IMR-90 (cell line): ENCODE measurements at regions not wholly inside any gene's neighbourhood (a gene's known extent, or its start where the extent isn't known, plus 50 kb on each side); places are given as distances from the start of the nearest gene placed in this dataset.
"Not testable (repeated sequence)": the region's sequence is repeated elsewhere in the genome, so short reads cannot be mapped to it uniquely, and the experiment has no call there.

Experiments used
- ATAC-seq: fragments of 200-7000 bp; cut with Tn5 transposase; 2 replicates; pipeline ENCODE4 v1.9.1; 2020; ENCODE audit warnings: low read depth, mild to moderate bottlenecking, moderate library complexity
- BruUV-seq: library from RNA; stranded (reverse); fragments of 400-500 nt; replicated peaks from 2 replicates; lab custom pipeline; 2021; lab: Mats Ljungman, UMichigan
- CTCF ChIA-PET: fragments of 300-600 bp; formaldehyde crosslinking; extraction: SDS; loops from one replicate; lab custom pipeline; 2021; ENCODE audit warnings: antibody characterized with exemption; lab: Yijun Ruan, JAX
- POLR2A ChIA-PET: fragments of 300-600 bp; sonication (Branson Sonifier 250); formaldehyde crosslinking; loops from one replicate; lab custom pipeline; 2022; ENCODE audit warnings: antibody characterized with exemption; ENCODE audit not compliant: unreplicated experiment; lab: Charles Lee
- DNase-seq: peaks from one replicate; pipeline ENCODE4 v3.0.0; 2013
- H2AFZ ChIP-seq: replicated peaks from 2 replicates; pipeline ENCODE3; 2013; ENCODE audit warnings: low read length, mild to moderate bottlenecking; ENCODE audit not compliant: poor library complexity
- H2AK5ac ChIP-seq: 2 replicates; pipeline ENCODE4 v1.6.1; 2013; ENCODE audit warnings: low read depth, low read length, inconsistent platforms
- H2AK9ac ChIP-seq: replicated peaks from 2 replicates; pipeline ENCODE3; 2013; ENCODE audit warnings: mild to moderate bottlenecking, low read depth, low read length, moderate library complexity; ENCODE audit not compliant: poor library complexity
- H2BK120ac ChIP-seq: 2 replicates; pipeline ENCODE4 v1.6.1; 2013; ENCODE audit warnings: low read depth, low read length, inconsistent platforms
- H2BK15ac ChIP-seq: 3 replicates; pipeline ENCODE4 v1.6.1; 2013; ENCODE audit warnings: low read depth, low read length, inconsistent platforms
- H2BK20ac ChIP-seq: 2 replicates; pipeline ENCODE4 v1.6.1; 2013; ENCODE audit warnings: low read depth, mild to moderate bottlenecking, inconsistent platforms, low read length, moderate library complexity
- H2BK5ac ChIP-seq: 2 replicates; pipeline ENCODE4 v1.6.1; 2013; ENCODE audit warnings: mild to moderate bottlenecking, low read depth, low read length, inconsistent platforms; ENCODE audit not compliant: poor library complexity, severe bottlenecking
- H3K14ac ChIP-seq: replicated peaks from 2 replicates; pipeline ENCODE4 v1.6.1; 2013; ENCODE audit warnings: low read depth, low read length, inconsistent platforms
- H3K18ac ChIP-seq: 2 replicates; pipeline ENCODE4 v1.6.1; 2013; ENCODE audit warnings: low read depth, low read length, control low read depth
- H3K23ac ChIP-seq: 2 replicates; pipeline ENCODE4 v1.6.1; 2013; ENCODE audit warnings: low read depth, low read length, inconsistent platforms
- H3K27ac ChIP-seq: 2 replicates; pipeline ENCODE4 v1.5.1; 2013; ENCODE audit warnings: mild to moderate bottlenecking, control low read depth, low read length; ENCODE audit not compliant: insufficient read depth
- H3K27me3 ChIP-seq: 2 replicates; pipeline ENCODE4 v1.6.1; 2013; ENCODE audit warnings: low read length; ENCODE audit not compliant: control insufficient read depth, insufficient read depth
- H3K36me3 ChIP-seq: 2 replicates; pipeline ENCODE4 v1.6.1; 2013; ENCODE audit warnings: low read length, mixed read lengths; ENCODE audit not compliant: control insufficient read depth, insufficient read depth
- H3K4ac ChIP-seq: 2 replicates; pipeline ENCODE4 v1.6.1; 2013; ENCODE audit warnings: low read depth, low read length, inconsistent platforms
- H3K4me1 ChIP-seq: 2 replicates; pipeline ENCODE4 v1.6.1; 2013; ENCODE audit warnings: low read length, mixed read lengths; ENCODE audit not compliant: control insufficient read depth, insufficient read depth
- H3K4me2 ChIP-seq: 2 replicates; pipeline ENCODE4 v1.6.1; 2013; ENCODE audit warnings: low read depth, mild to moderate bottlenecking, control low read depth, low read length, moderate library complexity
- H3K4me3 ChIP-seq: 2 replicates; pipeline ENCODE4 v1.5.1; 2013; ENCODE audit warnings: low read depth, mild to moderate bottlenecking, control low read depth, low read length, moderate library complexity; ENCODE audit not compliant: insufficient read depth
- H3K56ac ChIP-seq: 2 replicates; pipeline ENCODE4 v1.6.1; 2013; ENCODE audit warnings: low read length, inconsistent platforms; ENCODE audit not compliant: insufficient read depth; ENCODE audit errors: extremely low read depth
- H3K79me1 ChIP-seq, 2 experiments: 2 replicates each; pipeline ENCODE4 v1.6.1; 2013; ENCODE audit warnings: low read length in 2 of 2, inconsistent platforms in 1 of 2, low read depth in 1 of 2
- H3K9ac ChIP-seq: 2 replicates; pipeline ENCODE4 v1.6.1; 2013; ENCODE audit warnings: low read depth, low read length, control low read depth
- H3K9me1 ChIP-seq: 2 replicates; pipeline ENCODE4 v1.6.1; 2013; ENCODE audit warnings: low read length, inconsistent platforms; ENCODE audit not compliant: insufficient read depth
- H3K9me3 ChIP-seq: 2 replicates; pipeline ENCODE4 v1.6.1; 2013; ENCODE audit warnings: low read length; ENCODE audit not compliant: control insufficient read depth, insufficient read depth
- H4K20me1 ChIP-seq: 2 replicates; pipeline ENCODE4 v1.6.1; 2013; ENCODE audit warnings: low read length, inconsistent platforms; ENCODE audit not compliant: insufficient read depth
- H4K5ac ChIP-seq: 2 replicates; pipeline ENCODE4 v1.6.1; 2013; ENCODE audit warnings: mild to moderate bottlenecking, low read depth, low read length, control low read depth
- H4K8ac ChIP-seq, 2 experiments: 2 replicates each; pipeline ENCODE4 v1.6.1; 2013; ENCODE audit warnings: low read depth in 2 of 2, low read length in 2 of 2, control low read depth in 1 of 2, inconsistent platforms in 1 of 2
- H4K91ac ChIP-seq: 2 replicates; pipeline ENCODE4 v1.6.1; 2013; ENCODE audit warnings: low read depth, low read length, inconsistent platforms; ENCODE audit not compliant: insufficient read depth
- WGBS, 2 experiments: methylation state at CpG; one replicate each; pipeline versions ENCODE4 v1.1.5 to v1.1.7; 2013; ENCODE audit warnings: missing lambda C conversion rate in 2 of 2; ENCODE audit not compliant: insufficient read length in 1 of 2; ENCODE audit errors: extremely low coverage in 2 of 2; 5-methylcytosine and 5-hydroxymethylcytosine counted together
- dilution Hi-C: fragments of 300-500 bp; cut with HindIII; formaldehyde crosslinking; loops from one replicate; pipeline ENCODE4 v1.14.3; 2018; ENCODE audit warnings: low sequenced_read_pairs; ENCODE audit not compliant: unreplicated experiment
- in situ Hi-C: fragments of 300-500 bp; cut with MboI; formaldehyde crosslinking; loops from 3 replicates; pipeline ENCODE4 v1.14.3; 2019; ENCODE audit warnings: low sequenced_read_pairs, inconsistent platforms, mixed read lengths
- intact Hi-C: fragments of 100-400 bp; cut with micrococcal nuclease; formaldehyde crosslinking; loops from 2 replicates; pipeline ENCODE4 v1.10.0; 2022

DNA sequence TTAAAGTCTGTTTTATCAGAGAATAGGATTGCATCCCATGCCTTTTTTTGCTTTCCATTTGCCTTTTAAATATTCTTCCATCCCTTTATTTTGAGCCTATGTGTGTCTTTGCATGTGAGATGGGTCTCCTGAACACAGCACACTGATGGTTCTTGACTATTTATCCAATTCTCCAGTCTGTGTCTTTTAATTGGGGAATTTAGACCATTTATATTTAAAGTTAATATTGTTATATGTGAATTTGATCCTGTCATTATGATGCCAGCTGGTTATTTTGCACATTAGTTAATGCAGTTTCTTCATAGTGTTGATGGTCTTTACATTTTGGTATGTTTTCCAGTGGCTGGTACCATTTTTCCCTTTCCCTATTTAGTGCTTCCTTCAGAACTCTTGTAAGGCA, 1287.0 kb downstream of the REEP3 start:
- H4K91ac ChIP-seq, DNase-seq, H3K4ac ChIP-seq, H2BK15ac ChIP-seq, H4K8ac ChIP-seq, CTCF ChIA-PET, BruUV-seq, H3K4me3 ChIP-seq, H3K4me1 ChIP-seq, POLR2A ChIA-PET, H2BK20ac ChIP-seq, H3K36me3 ChIP-seq, H3K9ac ChIP-seq, dilution Hi-C loops, H4K5ac ChIP-seq, H3K27ac ChIP-seq, H2BK5ac ChIP-seq, H4K20me1 ChIP-seq, H3K9me1 ChIP-seq, intact Hi-C loops, in situ Hi-C loops, H3K4me2 ChIP-seq, H3K27me3 ChIP-seq, H3K9me3 ChIP-seq, ATAC-seq, H2AFZ ChIP-seq, H3K79me1 ChIP-seq, H2AK9ac ChIP-seq, H2BK120ac ChIP-seq, H2AK5ac ChIP-seq, H3K18ac ChIP-seq, H3K14ac ChIP-seq, H3K56ac ChIP-seq, H3K23ac ChIP-seq: not testable (repeated sequence)

DNA sequence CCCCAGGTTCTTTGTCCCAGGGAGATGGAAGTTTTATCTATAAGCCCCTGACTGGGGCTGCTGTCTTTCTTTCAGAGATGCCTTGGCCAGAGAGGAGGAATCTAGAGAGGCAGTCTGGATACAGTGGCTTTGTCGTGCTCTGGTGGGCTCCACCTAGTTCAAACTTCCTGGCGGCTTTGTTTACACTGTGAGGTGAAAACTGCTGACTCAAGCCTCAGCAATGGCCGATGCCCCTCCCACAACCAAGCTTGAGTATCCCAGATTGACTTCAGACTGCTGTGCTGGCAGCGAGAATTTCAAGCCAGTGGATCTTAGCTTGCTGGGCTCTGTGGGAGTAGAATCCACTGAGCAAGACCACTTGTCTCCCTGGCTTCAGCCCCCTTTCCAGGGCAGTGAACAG, 1288.8 kb downstream of the REEP3 start:
- dilution Hi-C loops, H3K23ac ChIP-seq, in situ Hi-C loops, H3K27ac ChIP-seq, H2AFZ ChIP-seq, H4K20me1 ChIP-seq, H2AK5ac ChIP-seq, DNase-seq, H3K4me3 ChIP-seq, H2BK5ac ChIP-seq, H3K27me3 ChIP-seq, H3K9me1 ChIP-seq, H2BK15ac ChIP-seq, H3K79me1 ChIP-seq, H3K56ac ChIP-seq, H3K4me2 ChIP-seq, H3K36me3 ChIP-seq, H4K5ac ChIP-seq, H3K4ac ChIP-seq, POLR2A ChIA-PET, BruUV-seq, H3K4me1 ChIP-seq, H3K9me3 ChIP-seq, H2BK20ac ChIP-seq, H3K9ac ChIP-seq, H4K8ac ChIP-seq, H4K91ac ChIP-seq, CTCF ChIA-PET, H3K18ac ChIP-seq, ATAC-seq, intact Hi-C loops, H3K14ac ChIP-seq, H2AK9ac ChIP-seq, H2BK120ac ChIP-seq: not testable (repeated sequence)
- WGBS, 2 experiments: no CpG with 5 or more reads among the region's 4 CpGs
